ENCODE measurements at regions not wholly inside any gene's neighbourhood (a gene's known extent, or its start where the extent isn't known, plus 50 kb on each side); places are given as distances from the start of the nearest gene placed in this dataset.

DNA sequence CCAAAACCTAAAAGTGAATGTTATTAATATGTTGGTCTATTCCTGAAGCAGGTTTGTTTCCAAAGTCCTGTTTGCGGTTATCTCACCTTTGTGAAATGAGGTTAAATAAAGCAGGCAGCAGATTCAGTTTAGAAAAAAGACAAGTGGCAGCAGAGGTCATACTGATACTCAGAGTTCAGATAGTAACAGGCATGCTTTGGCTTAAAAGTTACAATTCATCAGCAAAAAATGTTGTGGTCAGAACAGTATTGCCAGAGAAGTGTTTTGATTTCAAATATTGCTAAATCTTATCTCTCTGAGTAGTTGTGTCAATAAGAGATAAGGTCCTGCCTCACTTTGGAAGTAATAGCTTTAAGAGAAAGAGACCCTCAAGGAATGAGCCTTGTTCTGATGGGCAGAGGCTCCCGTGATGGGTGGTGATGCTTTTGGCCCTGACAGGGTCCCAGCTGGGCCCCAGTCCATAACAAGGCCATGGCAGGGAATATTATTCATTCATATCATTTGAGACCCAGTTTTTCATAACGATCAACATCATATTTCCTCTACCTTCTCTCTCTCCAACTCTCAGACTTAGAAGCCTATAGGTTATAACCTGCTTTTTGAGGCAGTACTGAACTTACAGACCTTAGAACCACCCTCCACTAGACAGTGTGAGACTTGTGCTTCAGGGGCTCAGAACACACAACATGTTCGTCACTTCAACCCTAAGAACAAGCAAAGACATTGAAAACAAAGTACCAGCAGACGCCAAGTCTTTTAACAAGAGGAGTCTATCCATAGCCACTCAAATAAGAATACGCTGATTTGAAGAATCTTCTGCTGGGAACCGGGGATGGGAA is 58.5 kb upstream of the AHR start:
- no peak for TF ChIP-seq CHD2 (IDR thresholded peaks at IDR 0.05; ENCODE audit: low read length)
- no peak for TF ChIP-seq KDM4A (IDR thresholded peaks at IDR 0.05; ENCODE audit: low read depth, low read length, severe bottlenecking)
- no peak for TF ChIP-seq POLR2A (IDR thresholded peaks at IDR 0.05; ENCODE audit: control extremely low read depth in 1 of 2, low read depth in 2 of 2, low read length in 2 of 2)
- TF ChIP-seq, protein P1, sequence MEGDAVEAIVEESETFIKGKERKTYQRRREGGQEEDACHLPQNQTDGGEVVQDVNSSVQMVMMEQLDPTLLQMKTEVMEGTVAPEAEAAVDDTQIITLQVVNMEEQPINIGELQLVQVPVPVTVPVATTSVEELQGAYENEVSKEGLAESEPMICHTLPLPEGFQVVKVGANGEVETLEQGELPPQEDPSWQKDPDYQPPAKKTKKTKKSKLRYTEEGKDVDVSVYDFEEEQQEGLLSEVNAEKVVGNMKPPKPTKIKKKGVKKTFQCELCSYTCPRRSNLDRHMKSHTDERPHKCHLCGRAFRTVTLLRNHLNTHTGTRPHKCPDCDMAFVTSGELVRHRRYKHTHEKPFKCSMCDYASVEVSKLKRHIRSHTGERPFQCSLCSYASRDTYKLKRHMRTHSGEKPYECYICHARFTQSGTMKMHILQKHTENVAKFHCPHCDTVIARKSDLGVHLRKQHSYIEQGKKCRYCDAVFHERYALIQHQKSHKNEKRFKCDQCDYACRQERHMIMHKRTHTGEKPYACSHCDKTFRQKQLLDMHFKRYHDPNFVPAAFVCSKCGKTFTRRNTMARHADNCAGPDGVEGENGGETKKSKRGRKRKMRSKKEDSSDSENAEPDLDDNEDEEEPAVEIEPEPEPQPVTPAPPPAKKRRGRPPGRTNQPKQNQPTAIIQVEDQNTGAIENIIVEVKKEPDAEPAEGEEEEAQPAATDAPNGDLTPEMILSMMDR (IDR thresholded peaks at IDR 0.05; ENCODE audit: control extremely low read depth in 1 of 3, insufficient read depth in 1 of 3, low read depth in 1 of 3, low read length in 3 of 3) = no peak
- TF ChIP-seq RXRA (IDR thresholded peaks at IDR 0.05; ENCODE audit: insufficient read depth, low read depth, low read length) = no peak
- no peak for TF ChIP-seq EGR1 (IDR thresholded peaks at IDR 0.05; ENCODE audit: borderline replicate concordance, low read depth, low read length)
- no peak for TF ChIP-seq POLR2AphosphoS5 (IDR thresholded peaks at IDR 0.05; ENCODE audit: low read depth, low read length)
- TF ChIP-seq CHD1 (IDR thresholded peaks at IDR 0.05; ENCODE audit: low read depth, low read length) = no peak
- TF ChIP-seq EZH2 (IDR thresholded peaks at IDR 0.05; ENCODE audit: low read depth, low read length, severe bottlenecking) = no peak
- no peak for TF ChIP-seq CEBPB (IDR thresholded peaks at IDR 0.05; ENCODE audit: low read depth, low read length)
- no peak for TF ChIP-seq TEAD4 (IDR thresholded peaks at IDR 0.05; ENCODE audit: low read depth, low read length)
- TF ChIP-seq EP300 (IDR thresholded peaks at IDR 0.05; ENCODE audit: borderline replicate concordance in 1 of 2, low read depth in 2 of 2, low read length in 2 of 2) = no peak
